Transverse colon (tissue), 4 donors: ENCODE measurements at regions not wholly inside any gene's neighbourhood (a gene's known extent, or its start where the extent isn't known, plus 50 kb on each side); places are given as distances from the start of the nearest gene placed in this dataset.

ENCODE experiments used
- DNase-seq: peaks from one replicate; pipeline ENCODE4 v3.0.0-alpha.2; 2019
- H3K27ac ChIP-seq, 4 donors: fragments of 200-600 bp; sonication (generic); 2 replicates each; pipeline ENCODE4 v1.5.1; 2016 to 2018; ENCODE audit warnings: inconsistent platforms in 4 of 4
- H3K27me3 ChIP-seq: fragments of 200-600 bp; sonication (generic); 2 replicates; pipeline ENCODE4 v1.5.1; 2017; ENCODE audit warnings: inconsistent platforms
- H3K36me3 ChIP-seq, 4 donors: fragments of 200-600 bp; sonication (generic); 2 replicates each; pipeline ENCODE4 v1.5.1; 2017 to 2019; ENCODE audit warnings: inconsistent platforms in 4 of 4
- H3K4me1 ChIP-seq, 4 donors: fragments of 200-600 bp; sonication (generic); 2 replicates each; pipeline ENCODE4 v1.5.1; 2017 to 2020; ENCODE audit warnings: inconsistent platforms in 4 of 4
- H3K4me3 ChIP-seq, 4 donors: fragments of 200-600 bp; sonication (generic); 1 replicate in 1 of 4; 2 replicates in 3 of 4; pipeline versions ENCODE4 v1.5.1 to v1.6.1; 2017 to 2019; ENCODE audit warnings: inconsistent platforms in 4 of 4
- H3K9me3 ChIP-seq, 2 donors: fragments of 200-600 bp; sonication (generic); 2 replicates each; pipeline ENCODE4 v1.5.1; 2017 to 2019; ENCODE audit warnings: inconsistent platforms in 2 of 2
- CTCF ChIP-seq, 5 experiments: fragments of 200-600 bp in 3 of 5; fragments of 450-650 bp in 2 of 5; sonication (generic) in 3 of 5; IDR thresholded peaks; 1 replicate in 2 of 5; 2 replicates in 3 of 5; pipeline ENCODE4 v1.5.1; 2016 to 2017; ENCODE audit warnings: antibody characterized with exemption in 5 of 5, inconsistent platforms in 3 of 5, mild to moderate bottlenecking in 2 of 5, moderate library complexity in 1 of 5
- EP300 ChIP-seq: sonication (generic); formaldehyde crosslinking; IDR thresholded peaks from one replicate; pipeline ENCODE4 v1.6.1; 2017; ENCODE audit warnings: antibody characterized with exemption, low read depth
- POLR2A ChIP-seq: fragments of 450-650 bp; IDR thresholded peaks from one replicate; pipeline ENCODE4 v1.6.1; 2016; ENCODE audit warnings: antibody characterized with exemption, mild to moderate bottlenecking, moderate library complexity
- POLR2AphosphoS5 ChIP-seq, 3 donors: sonication (generic); formaldehyde crosslinking; IDR thresholded peaks; one replicate each; pipeline ENCODE4 v1.6.1; 2016; ENCODE audit warnings: antibody characterized with exemption in 3 of 3
- WGBS, 2 donors: methylation state at CpG; one replicate each; pipeline ENCODE4 v1.1.5; 2018; ENCODE audit warnings: low coverage in 1 of 2; 5-methylcytosine and 5-hydroxymethylcytosine counted together
- in situ Hi-C, 4 donors: fragments of 200-750 bp; cut with MboI; loops; one replicate each; pipeline versions ENCODE4 v1.15.0 to v1.15.1; 2017; ENCODE audit warnings: low sequenced_read_pairs in 3 of 4, low pct_ligation_motif_present in 1 of 4, low pct_unique_long_range_greater_than_20kb in 1 of 4
- intact Hi-C: fragments of 100-400 bp; cut with DNase I; formaldehyde crosslinking; loops from one replicate; pipeline ENCODE4 v1.15.1; 2023; ENCODE audit warnings: low total_unique reads

- no peak overlapping the region for H3K4me3 ChIP-seq
- no peaks in the 10 kb centered on the region for H3K36me3 ChIP-seq
- intact Hi-C loops (no loop called here), in situ Hi-C loops (no loop called here)
- DNase-seq: no peak
- H3K27me3 ChIP-seq: no peaks in the 10 kb centered on the region
- no peaks in the 10 kb centered on the region for H3K4me1 ChIP-seq
- no peak for TF ChIP-seq POLR2A
- no peak for TF ChIP-seq EP300
- TF ChIP-seq POLR2AphosphoS5 (IDR thresholded peaks at IDR 0.05): no peak
- no peak for TF ChIP-seq CTCF (IDR thresholded peaks at IDR 0.05)
- peaks cover 0 to 8% of the 10 kb centered on the region in 2 donors for H3K9me3 ChIP-seq
- no peak overlapping the region for H3K27ac ChIP-seq
- WGBS, 2 donors: 50 to 80% methylated on average over 1 to 10 of the region's 10 CpGs
Observed at GRCh38 chr5:99138911-99139310, 210.1 kb upstream of the CHD1 start.

- Histone ChIP-seq H3K36me3 (no peaks in the 10 kb centered on the region), H3K9me3 (no peaks in the 10 kb centered on the region), H3K4me1 (no peaks in the 10 kb centered on the region), H3K27me3 (no peaks in the 10 kb centered on the region), H3K4me3 (no peak overlapping the region), H3K27ac (no peak overlapping the region)
- DNase-seq: no peak
- TF ChIP-seq EP300 (no peak), POLR2AphosphoS5 (IDR thresholded peaks at IDR 0.05) (no peak), POLR2A (no peak), CTCF (IDR thresholded peaks at IDR 0.05) (no peak)
- intact Hi-C loops: no loop called here
- in situ Hi-C loops: no loop called here
- 76 to 87% methylated on average over 4 of the region's 4 CpGs for WGBS, 2 donors
Observed at GRCh38 chr5:99133921-99134320, 205.1 kb upstream of the CHD1 start.

GRCh38 chr5:99129768-99130501 lies 201.1 kb upstream of the CHD1 start:
- in situ Hi-C loops (no loop called here), intact Hi-C loops (no loop called here)
- 57 to 62% methylated on average over 4 to 6 of the region's 6 CpGs for WGBS, 2 donors
- H3K36me3 ChIP-seq: no peaks in the 10 kb centered on the region
- H3K4me3 ChIP-seq: no peak overlapping the region
- H3K27me3 ChIP-seq: no peaks in the 10 kb centered on the region
- no peak for TF ChIP-seq CTCF (IDR thresholded peaks at IDR 0.05)
- no peak for TF ChIP-seq EP300
- TF ChIP-seq POLR2AphosphoS5 (IDR thresholded peaks at IDR 0.05): no peak
- TF ChIP-seq POLR2A: no peak
- no peak overlapping the region for H3K27ac ChIP-seq
- DNase-seq: no peak
- H3K4me1 ChIP-seq: no peaks in the 10 kb centered on the region
- H3K9me3 ChIP-seq: no peaks in the 10 kb centered on the region

GRCh38 chr5:99122976-99123375 lies 194.2 kb upstream of the CHD1 start:
- Histone ChIP-seq H3K27me3 (no peaks in the 10 kb centered on the region), H3K4me3 (no peak overlapping the region), H3K4me1 (no peaks in the 10 kb centered on the region), H3K27ac (no peak overlapping the region), H3K36me3 (no peaks in the 10 kb centered on the region), H3K9me3 (no peaks in the 10 kb centered on the region)
- TF ChIP-seq POLR2A: no peak
- no peak for TF ChIP-seq EP300
- TF ChIP-seq CTCF (IDR thresholded peaks at IDR 0.05): no peak
- no peak for TF ChIP-seq POLR2AphosphoS5 (IDR thresholded peaks at IDR 0.05)
- intact Hi-C loops (no loop called here), in situ Hi-C loops (no loop called here)
- no peak for DNase-seq
